RCC 7860 (cell line): ENCODE measurements at regions not wholly inside any gene's neighbourhood (a gene's known extent, or its start where the extent isn't known, plus 50 kb on each side); places are given as distances from the start of the nearest gene placed in this dataset.
A peak's percentile ranks its signal among the peaks of the same experiment; 100 is the strongest.

Experiments
- DNase-seq: peaks from one replicate; pipeline ENCODE4 v3.0.0-alpha.2; 2015; ENCODE audit warnings: low spot score
- FAIRE-seq: peaks from 2 replicates; lab custom pipeline; 2012; peaks lifted over from hg19 to GRCh38; lab: Jason Lieb, UNC

DNA sequence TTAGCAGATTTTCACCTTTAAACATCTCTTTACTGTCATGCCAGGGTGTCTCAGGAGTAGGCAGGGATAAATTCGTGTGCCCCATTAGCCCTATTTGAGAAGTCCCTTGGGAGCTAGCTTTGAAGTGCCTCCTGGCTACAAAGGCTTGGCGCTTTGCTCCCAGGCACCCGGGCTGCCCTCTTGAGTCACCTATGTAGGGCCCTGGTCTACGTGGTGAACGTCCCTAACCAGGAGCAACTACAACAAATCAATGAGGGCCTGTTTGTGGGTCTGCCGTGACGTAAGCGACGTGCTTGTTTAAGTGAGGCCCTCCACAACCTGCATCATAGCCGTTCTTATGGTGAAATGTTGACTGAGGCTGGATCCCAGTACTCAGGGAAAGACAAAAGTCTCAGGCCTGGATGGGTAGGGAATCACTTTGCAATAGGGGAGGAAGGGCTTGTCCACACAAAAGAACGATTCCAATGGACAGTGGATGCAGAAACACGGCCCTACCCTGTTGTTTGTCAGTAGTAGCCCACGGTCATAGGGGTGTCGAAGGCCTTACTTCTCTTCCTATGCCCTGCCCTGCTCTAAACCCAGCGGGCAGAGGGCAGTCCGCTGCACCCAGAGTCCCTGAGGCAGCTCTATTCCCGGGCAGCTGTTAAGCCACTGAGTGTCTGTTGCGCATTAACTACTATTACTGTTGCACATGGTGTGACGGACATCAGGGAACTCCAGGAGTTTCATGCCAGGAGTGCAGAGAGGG lies 93.9 kb downstream of the INHBB start:
- no peak for DNase-seq
- no peak for FAIRE-seq

DNA sequence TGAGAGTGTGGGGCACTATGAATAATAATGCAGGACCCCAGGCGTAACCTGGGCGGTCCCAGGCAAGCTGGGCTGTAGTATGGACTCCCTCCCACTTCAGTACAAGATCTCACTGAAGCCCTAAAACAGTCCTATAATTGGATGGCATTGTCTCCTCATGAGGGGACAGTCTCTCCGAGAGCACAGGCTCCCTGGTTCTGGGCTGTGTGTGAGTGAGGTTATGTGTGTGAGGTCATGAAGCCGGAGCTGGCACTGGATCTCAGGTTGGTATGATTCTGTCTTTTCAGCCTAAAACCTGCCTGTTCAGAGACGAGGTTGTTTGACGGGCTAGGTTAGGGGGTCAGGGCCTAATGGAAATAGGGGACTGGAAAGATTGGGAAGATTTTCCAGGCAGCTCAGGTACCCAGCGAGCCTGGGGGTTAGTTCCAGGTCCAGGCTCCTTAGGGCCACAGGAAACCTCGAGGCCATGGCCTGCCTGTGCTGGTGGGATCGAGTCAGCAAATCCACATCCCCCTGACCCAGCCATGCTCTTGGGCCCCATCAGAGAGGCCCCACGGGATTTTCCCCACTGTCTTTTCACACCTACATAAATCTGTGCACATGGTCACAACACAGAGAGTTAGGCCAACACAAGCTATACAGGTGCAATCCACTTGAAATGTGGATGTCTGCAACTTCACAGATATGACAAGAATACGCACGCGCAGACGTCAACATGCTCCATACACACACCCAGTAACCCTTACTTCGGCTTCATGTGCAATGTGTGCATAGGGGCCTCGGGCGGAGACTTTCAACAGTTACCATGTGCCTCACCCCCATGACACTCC lies 94.8 kb downstream of the INHBB start:
- FAIRE-seq: no peak
- no peak for DNase-seq

DNA sequence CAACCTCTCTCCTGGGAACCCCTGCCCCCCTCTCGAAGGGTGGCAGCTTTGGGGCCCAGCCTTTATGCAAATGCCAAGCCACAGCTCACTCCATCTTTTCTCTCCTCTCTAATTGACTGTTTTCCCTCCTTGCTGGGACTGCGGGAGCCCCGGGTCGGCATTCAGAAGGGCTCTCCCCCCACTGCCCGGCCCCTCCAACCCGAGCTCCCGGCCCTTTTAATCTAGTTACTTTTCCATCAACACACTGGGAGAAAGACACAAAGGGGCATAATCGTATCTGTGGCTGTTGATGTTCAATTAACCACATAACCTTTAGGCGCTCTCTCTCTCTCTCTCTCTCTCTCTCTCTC lies 95.4 kb downstream of the INHBB start:
- DNase-seq: no peak
- FAIRE-seq: no peak

DNA sequence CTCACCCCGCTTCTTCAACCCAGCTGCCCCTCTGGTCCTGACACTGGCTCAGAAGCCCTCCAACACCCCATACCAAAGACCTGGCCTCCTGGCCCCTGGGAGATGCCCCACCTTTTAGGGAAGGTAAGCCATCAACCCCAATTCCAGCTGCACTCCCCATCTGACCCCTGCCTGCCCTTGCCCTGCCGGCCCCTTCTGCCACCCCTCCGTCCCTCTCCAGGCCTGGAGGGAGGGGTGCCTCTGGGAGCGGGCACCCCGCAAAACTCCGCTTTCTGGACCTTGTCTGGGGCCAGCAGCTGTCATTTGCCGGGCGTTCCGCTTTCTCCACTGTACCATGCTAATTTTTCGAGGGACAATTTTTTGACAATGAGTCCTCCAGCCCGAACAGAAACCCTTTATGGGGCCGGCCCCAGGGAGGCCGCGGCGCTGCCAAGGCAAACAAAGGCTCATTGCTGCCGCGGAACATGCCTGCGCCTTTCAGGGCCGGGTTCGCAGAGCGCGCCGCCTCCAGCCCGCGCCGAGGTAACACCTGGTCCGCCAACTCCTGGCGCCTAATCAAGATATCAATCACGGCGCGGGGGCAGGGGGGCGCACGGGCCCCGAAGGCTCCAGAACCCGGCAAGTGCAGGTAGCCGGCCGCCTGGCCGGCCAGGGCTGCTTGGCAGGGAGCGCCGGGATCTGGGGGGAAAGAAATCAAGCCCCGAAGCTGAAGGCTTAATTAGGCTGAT lies 96.0 kb downstream of the INHBB start:
- FAIRE-seq (no peak), DNase-seq (no peak)

DNA sequence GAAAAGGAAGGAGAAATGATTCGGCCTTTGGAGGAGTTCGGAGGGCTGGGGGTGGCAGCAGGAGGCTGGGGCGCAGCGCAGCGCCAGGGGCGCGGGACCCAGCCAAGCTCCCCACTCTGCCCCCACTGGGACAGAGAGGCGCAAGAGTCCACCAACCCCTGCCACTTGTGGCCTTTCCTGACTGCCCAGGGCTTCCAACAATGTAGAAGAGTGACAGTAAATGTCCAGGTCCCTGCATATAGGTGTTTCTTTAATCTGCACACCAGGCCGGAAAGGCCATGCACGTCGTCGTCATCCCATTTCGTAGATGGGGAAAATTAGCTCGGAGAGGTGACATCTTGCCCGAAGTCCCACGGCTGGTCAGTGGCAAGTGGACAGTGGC lies 96.6 kb downstream of the INHBB start:
- DNase-seq (no peak), FAIRE-seq (no peak)

DNA sequence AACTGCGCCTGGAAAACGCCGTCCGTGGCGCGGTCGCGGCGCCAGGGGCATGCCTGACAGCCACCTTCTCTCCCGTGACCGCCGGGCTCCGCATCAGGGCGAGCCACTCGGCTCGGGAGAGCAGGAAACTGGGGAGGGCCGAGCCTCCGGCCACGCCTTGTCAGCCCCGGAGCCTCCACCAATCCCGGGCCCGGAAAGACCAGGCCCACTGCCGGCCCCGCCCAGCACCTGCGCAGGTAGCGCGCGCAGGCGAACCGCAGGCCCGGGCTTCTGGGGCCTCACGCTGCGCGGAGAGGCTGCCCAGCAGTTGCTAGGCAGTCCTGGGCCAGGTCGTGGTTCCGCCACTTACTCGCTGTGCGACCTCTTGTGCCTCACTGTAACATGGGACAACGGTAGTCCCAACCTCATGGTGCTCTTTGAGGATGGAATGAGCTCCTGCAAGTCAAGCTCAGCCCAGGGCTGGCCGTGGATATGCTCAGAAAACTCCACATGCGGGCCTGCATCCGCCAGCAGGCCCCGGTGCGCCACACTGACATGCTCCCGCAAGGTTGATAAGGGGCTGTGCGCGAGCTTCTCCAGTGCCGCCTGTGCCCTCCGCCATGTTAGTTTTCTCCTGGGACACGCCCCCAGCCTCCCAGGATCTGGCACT lies 97.1 kb downstream of the INHBB start:
- no peak for DNase-seq
- FAIRE-seq: no peak

DNA sequence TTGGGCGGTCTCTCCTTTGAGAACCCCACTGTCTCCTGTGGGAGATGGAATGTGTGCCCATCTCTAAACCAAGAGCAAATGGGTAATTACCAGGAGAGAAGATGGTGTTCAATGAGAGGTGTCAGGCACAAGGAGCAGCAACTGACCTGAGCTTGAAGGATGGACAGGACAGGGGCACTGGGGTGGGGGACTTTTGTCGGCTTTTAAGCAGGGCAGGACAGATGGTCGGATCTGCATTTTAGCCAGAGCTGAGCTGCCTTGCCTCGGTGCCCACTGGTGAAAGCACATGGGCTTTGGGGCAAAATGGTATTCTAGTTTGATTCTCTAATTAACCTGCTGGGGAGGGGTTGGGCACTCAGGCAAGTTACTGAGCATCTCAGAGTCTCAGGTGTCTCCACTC lies 98.0 kb downstream of the INHBB start:
- FAIRE-seq (no peak), DNase-seq (no peak)

DNA sequence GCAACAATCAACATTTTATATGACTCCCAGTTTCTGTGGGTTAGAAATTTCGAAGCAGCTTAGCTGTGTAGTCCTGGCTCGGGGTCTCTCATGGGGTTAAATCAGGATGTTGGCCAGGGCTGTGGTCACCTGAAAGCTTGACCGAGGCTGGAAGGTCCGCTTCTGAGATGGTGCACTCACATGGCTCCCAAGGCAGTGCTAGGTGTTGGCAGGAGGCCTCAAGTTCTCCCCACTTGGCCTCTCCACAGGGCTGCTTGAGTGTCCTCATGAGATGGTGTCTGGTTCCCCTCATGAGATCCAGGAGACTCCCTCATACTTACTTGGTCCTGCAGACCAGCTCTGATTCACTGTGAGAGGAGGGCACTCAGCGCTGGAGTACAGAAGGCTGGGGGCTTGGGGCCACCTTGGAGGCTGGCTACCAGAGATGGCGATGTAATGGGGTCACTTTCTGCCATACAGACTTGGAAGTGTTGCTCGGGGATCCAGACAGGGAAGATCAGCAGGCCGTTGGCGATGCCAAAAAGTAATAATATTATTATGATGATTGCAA lies 98.8 kb downstream of the INHBB start:
- FAIRE-seq (no peak), DNase-seq (no peak)

DNA sequence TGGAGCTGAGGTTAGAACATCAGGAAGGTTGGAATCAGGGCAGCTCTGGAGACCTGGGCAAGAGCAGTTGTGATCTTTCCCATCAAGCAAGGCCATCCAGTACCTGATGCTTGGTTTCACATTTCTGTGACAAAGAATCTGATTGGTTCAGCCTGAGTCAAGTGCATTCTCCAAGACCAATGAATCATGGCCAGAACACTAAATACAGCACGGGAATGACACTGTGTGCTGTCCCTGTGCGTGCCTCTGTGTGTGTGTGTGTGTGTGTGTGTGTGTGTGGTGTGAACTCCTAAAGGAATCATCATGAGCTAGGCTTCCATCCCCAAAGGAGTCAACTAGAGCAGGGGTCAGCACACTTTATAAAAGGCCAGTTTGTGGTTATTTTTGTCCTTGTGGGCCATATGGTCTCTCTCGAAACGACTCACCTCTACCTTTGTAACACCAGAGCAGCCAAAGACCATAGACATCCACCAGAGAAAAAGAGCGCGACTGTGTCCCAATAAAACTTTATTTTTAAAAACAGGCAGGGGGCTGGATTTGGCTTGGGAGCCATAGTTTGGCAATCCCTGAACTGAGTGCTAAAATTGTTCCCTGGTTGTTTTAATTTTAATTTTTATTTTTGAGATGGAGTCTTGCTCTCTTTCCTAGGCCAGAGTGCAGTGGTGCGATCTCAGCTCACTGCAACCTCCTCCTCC lies 99.7 kb downstream of the INHBB start:
- peak; percentile 39 for DNase-seq

DNA sequence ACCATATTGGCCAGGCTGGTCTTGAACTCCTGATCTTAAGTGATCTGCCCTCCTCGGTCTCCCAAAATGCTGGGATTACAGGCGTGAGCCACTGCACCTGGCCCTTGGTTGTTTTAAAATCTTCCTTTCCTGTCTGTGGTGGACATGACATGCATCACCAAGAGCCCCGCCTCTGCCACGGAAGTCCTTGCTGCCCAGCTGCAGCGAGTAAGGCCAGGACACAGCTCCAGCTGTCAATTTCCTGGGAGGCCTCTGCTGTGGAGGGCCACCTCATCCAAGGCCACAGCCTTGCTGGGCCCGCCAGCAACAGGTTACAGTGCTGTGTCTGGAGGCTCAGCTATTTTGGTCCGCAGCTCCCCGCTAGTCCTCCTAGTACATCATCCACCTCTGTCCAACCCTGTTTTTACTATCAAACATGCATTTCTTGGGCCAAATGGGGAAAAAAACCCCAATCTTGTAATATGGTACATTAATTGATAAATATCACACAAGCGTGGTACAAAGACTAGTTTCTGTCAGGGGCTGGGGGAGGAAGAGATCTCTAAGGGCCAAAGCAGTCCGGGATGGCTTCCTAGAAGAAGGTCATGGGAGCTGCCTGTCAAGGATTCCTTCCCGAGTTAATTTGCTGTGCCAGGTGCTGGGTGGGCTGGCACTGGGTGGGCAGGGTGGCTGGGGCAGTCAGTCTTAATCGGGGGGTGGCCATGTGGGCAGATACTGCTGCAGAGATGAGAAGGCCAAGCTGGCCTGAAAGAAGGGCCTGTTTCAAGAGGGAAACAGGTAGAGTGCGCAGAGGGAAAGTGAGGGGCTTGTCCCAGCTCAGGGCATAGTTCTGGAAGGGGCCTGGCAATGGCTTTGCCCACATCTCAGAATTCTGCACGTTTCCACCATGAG lies 100.5 kb downstream of the INHBB start:
- no peak for FAIRE-seq
- DNase-seq: no peak

More for the DNA sequence above, 99.7 kb downstream of the INHBB start:
- FAIRE-seq: no peak

DNA sequence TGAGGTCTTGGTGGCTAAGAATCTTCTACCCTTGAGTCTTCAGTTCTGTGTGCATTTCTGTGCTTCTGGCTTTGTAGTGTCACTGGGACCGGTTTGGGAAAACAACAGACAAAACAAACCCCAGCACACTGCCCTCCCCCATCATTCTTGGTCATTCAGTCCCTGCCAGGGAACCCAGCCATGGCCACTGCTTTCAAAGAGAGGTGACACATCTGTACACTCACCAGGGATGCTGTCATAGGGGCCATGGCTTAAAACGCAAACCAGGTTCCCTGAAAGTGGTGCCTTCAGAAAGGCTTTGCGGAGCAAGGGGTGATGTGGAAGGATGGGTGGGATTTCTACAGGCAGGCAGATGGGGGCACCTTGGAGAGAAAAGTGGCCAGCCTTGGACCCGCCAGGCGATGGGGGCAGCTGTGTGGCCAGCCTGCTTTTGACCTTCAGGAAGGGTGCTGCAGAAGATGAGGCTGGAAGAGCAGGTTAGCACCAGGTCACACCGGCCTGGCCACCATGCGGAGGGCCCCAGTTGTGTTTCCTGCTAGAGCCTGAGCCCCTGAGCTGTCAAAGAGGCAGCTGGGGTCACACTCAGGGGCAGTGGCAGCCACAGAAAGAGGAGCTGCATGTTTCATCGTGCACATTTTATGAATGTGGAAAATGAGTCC lies 101.3 kb downstream of the INHBB start:
- DNase-seq (peak; percentile 30), FAIRE-seq (no peak)

DNA sequence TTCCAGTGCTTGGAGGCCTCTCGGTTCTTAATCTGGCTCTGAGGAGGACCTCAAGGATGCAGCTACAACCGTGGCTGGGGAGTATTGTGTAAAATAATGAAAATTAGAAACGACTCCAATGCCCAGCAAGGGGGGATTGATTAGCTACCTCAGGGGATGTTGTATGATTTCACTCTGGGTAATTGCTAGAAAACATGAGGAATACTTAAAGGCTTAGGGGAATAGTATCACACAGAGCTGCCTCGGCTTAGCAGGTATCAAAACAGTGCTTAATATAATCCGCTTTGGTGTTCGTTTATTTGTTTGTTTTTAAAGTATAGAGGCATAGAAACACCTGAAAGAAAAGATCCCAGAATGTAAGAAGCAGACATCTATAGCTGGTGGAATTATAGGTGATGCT lies 102.5 kb downstream of the INHBB start:
- FAIRE-seq (no peak), DNase-seq (no peak)

DNA sequence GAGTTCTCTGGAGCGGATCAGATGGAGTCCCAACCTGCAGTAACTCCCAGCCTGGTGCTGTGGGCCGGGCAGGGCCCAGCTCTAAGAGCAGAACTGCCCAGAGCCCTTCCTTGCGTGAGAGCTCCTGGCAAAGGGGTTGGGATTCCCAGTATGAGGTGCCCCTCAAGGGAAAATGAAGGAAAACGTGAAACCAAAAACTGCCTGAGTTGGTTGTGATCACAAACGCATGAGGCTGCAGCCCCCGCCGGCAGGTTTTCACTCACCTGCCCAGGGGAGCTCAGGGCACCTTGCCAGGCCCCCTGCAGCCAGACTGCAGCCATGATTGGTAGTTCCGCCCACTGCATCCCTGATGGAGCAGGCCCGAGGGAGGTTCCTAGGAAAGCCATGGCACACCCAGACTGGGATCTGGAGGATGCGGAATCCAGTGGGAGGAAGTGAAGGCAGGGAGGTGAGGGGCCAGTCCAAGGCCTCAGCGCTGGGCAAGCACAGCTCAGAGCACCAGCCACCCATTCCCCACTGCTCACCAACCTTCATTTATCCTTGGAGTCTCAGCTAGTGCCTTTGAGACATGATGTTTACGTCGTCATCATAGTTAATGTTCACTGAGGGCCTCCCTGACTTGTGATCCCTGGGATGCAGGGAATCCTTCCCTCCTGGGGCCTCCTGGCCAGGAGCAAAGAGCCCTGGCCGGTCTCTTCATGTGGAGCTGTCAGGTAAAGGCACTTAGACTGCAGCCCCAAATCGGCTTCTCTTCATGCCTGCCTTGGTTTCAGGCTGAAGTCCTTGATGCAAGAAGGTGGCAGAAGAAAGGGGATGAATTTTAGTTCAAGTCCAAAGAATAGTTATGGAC lies 103.2 kb downstream of the INHBB start:
- DNase-seq (no peak), FAIRE-seq (no peak)

DNA sequence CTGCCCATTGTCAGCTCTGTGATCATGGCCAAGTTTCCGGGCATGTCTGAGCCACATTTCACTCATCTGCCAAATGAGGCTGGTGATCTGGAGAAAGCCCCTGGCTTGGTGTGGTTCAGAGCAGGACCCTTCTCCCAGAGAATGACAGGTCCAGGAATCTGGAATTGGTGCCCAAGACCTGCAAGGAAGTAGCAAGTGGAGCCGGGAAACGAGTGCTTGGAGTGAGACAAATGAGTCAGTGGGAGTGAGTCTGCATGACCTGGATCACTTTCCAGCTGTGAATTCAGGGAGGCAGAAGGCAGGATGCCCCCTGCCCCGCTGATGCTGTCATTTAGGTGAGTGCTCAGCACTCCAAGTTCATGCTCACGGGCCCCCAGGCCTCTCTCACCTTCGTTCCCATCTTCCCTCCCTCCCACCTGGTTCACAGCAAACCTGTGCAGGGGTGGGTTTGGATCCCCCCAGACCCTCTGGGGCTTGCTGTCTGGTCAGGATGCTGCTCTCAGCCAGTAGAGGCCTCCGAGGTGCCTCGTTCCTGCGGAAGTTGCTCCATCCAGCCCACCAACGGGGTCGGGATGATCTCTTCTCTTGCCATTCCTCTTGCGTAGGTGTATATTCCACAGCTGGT lies 104.4 kb downstream of the INHBB start:
- FAIRE-seq (no peak), DNase-seq (peak; percentile 20)

DNA sequence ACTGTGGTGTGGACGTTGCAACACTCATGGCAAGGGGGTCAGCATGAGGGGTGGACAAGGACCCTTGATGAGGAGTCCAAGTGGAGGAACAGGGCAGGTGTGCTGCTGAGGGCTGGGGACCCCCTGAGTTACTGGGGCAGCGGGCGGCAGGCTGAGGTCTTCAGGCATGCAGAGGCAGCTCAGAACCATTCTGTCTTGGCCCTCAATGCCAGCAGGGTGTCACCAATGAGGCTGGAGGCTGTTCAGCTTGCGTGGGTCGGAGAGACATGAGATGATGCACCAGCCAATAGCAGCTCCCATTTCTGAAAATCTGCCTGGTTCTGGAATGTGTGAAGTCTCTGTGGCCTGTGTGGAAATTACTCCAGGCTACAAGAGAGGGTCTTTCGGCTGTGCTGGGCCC lies 105.4 kb downstream of the INHBB start:
- DNase-seq: no peak
- FAIRE-seq: no peak

DNA sequence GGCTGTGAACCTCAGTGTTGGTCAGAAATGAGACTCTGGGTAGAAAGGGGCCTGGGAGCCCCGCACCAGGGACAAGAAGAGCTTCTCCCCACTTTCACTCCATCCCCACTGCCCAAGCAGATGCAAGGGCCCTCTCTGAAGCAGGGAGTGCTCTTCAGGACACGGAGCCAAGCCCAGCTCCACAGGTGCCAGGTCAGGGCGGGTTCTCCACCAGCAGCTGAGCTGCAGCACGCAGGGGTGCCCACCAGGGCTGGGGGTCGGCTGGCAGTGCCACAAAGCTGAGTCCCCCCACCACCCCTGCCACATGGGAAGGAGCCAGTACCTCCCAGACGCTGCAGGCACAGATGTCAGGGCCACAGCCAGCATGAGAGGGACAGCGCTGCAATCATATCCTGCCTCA lies 106.2 kb downstream of the INHBB start:
- no peak for FAIRE-seq
- no peak for DNase-seq

DNA sequence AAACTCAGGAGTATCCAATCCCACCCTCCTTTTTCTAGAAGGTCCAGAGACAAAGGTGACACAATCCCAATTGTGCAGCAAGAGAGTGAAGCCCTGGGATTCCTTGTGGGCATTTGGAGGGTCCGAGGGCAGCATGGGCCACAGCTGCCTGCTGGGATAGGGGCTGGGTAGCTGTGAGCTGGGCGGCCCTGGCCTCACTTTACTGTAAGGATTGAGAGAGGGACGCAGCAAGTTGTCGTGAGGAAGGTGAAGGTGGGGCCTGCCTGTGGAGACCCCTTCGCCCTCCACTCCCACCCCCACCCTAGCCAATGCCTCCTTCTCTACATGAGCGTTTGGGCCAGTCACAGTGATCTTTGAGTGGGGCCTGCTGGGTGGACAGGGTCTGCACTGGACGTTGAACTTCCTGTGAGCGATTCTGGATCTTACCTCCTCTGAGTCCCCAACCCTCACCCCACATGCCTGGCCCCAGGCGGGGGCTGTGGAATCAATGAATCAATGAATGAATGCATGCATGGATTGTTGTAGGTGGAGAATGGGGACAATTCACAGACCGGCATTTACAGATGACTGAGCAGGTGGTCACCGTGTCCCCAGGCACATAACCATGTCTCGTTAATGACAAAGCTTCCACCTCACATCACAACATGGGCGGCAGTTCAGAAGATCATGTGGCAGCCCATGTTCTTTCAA lies 107.2 kb downstream of the INHBB start:
- DNase-seq: no peak
- no peak for FAIRE-seq
